ENCODE measurements at regions not wholly inside any gene's neighbourhood (a gene's known extent, or its start where the extent isn't known, plus 50 kb on each side); places are given as distances from the start of the nearest gene placed in this dataset.

- TF ChIP-seq CTCF (IDR thresholded peaks at IDR 0.05) (no peak), POLR2A (IDR thresholded peaks at IDR 0.05) (no peak)
Observed at GRCh38 chr4:19698961-19699360, 552.7 kb upstream of the SLIT2 start.

Data from transverse colon (tissue), 3 donors.